ENCODE measurements at regions not wholly inside any gene's neighbourhood (a gene's known extent, or its start where the extent isn't known, plus 50 kb on each side); places are given as distances from the start of the nearest gene placed in this dataset.

DNA sequence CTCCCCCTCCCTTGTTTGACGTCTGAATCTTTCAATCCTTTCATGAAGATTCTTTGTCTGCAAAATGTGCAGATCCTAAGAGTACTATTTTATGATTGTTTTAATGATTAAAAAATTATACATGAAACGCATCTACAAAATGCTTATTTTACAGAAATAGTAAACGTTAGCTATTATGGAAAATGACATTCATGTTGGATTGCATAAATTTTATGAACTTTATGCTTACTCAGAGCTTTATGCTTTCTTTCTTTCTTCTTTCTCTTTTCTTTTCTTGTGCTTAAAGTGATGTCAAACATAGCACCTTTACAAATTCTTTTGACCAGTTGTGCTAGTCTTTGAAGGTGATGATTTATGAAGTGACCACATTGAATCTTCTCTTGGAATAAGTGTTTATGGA lies 805.4 kb downstream of the ADCYAP1 start:
- TF ChIP-seq EZH2 (IDR thresholded peaks at IDR 0.05) (no peak), POLR2AphosphoS5 (IDR thresholded peaks at IDR 0.05; ENCODE audit: low read depth, low read length) (no peak), POLR2A (IDR thresholded peaks at IDR 0.05; ENCODE audit: borderline replicate concordance, extremely low read depth, insufficient read depth, insufficient read length) (no peak), CTCF (IDR thresholded peaks at IDR 0.05 in 2 of 3, conservative IDR thresholded peaks at IDR 0.05 in 1 of 3; ENCODE audit: borderline replicate concordance in 1 of 3, insufficient read depth in 1 of 3, low read depth in 2 of 3, low read length in 2 of 3) (no peak)
- TF ChIP-seq, protein P1, sequence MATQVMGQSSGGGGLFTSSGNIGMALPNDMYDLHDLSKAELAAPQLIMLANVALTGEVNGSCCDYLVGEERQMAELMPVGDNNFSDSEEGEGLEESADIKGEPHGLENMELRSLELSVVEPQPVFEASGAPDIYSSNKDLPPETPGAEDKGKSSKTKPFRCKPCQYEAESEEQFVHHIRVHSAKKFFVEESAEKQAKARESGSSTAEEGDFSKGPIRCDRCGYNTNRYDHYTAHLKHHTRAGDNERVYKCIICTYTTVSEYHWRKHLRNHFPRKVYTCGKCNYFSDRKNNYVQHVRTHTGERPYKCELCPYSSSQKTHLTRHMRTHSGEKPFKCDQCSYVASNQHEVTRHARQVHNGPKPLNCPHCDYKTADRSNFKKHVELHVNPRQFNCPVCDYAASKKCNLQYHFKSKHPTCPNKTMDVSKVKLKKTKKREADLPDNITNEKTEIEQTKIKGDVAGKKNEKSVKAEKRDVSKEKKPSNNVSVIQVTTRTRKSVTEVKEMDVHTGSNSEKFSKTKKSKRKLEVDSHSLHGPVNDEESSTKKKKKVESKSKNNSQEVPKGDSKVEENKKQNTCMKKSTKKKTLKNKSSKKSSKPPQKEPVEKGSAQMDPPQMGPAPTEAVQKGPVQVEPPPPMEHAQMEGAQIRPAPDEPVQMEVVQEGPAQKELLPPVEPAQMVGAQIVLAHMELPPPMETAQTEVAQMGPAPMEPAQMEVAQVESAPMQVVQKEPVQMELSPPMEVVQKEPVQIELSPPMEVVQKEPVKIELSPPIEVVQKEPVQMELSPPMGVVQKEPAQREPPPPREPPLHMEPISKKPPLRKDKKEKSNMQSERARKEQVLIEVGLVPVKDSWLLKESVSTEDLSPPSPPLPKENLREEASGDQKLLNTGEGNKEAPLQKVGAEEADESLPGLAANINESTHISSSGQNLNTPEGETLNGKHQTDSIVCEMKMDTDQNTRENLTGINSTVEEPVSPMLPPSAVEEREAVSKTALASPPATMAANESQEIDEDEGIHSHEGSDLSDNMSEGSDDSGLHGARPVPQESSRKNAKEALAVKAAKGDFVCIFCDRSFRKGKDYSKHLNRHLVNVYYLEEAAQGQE (IDR thresholded peaks at IDR 0.05; ENCODE audit: low read depth) = no peak
